LNCaP clone FGC (cell line): ENCODE measurements at regions not wholly inside any gene's neighbourhood (a gene's known extent, or its start where the extent isn't known, plus 50 kb on each side); places are given as distances from the start of the nearest gene placed in this dataset.

ENCODE experiments used
- DNase-seq: peaks from one replicate; pipeline ENCODE4 v3.0.0-alpha.2; 2011; ENCODE audit warnings: low read depth
- H3K4me3 ChIP-seq: 2 replicates; pipeline ENCODE4 v1.5.1; 2011; ENCODE audit warnings: mild to moderate bottlenecking, low read depth, low read length, control low read depth
- CTCF ChIP-seq: IDR thresholded peaks from 2 replicates; pipeline ENCODE4 v1.5.1; 2012; ENCODE audit warnings: mild to moderate bottlenecking; ENCODE audit not compliant: control insufficient read depth, insufficient read depth; ENCODE audit errors: extremely low read depth

- H3K4me3 ChIP-seq = no peak overlapping the region
- no peak for DNase-seq
- TF ChIP-seq CTCF = no peak
Observed at GRCh38 chrX:15191830-15192229, 78.1 kb downstream of the ASB9 start.

- TF ChIP-seq CTCF = no peak
- no peak for DNase-seq
- H3K4me3 ChIP-seq = no peak overlapping the region
Observed at GRCh38 chrX:15188039-15188438, 81.8 kb downstream of the ASB9 start.

- TF ChIP-seq CTCF = no peak
- no peak for DNase-seq
- H3K4me3 ChIP-seq = no peak overlapping the region
Observed at GRCh38 chrX:15177316-15177715, 92.6 kb downstream of the ASB9 start.

GRCh38 chrX:15173411-15173810 is 96.5 kb downstream of the ASB9 start:
- H3K4me3 ChIP-seq = no peak overlapping the region
- no peak for DNase-seq
- no peak for TF ChIP-seq CTCF

GRCh38 chrX:15170927-15171326 is 99.0 kb downstream of the ASB9 start:
- no peak for TF ChIP-seq CTCF
- H3K4me3 ChIP-seq = no peak overlapping the region
- no peak for DNase-seq

- no peak overlapping the region for H3K4me3 ChIP-seq
- no peak for DNase-seq
- no peak for TF ChIP-seq CTCF
Observed at GRCh38 chrX:15167826-15168225, 102.1 kb downstream of the ASB9 start.

GRCh38 chrX:15165832-15166231 is 104.1 kb downstream of the ASB9 start:
- no peak for DNase-seq
- TF ChIP-seq CTCF = no peak
- no peak overlapping the region for H3K4me3 ChIP-seq
